ENCODE measurements at regions not wholly inside any gene's neighbourhood (a gene's known extent, or its start where the extent isn't known, plus 50 kb on each side); places are given as distances from the start of the nearest gene placed in this dataset.

- no peak overlapping the region for H3K27ac ChIP-seq (ENCODE audit: low read depth, low read length)
- H3K27me3 Mint-ChIP-seq (ENCODE audit: low read depth, unreplicated experiment), result no peaks in the 10 kb centered on the region
- no peak overlapping the region for H3K4me3 ChIP-seq (ENCODE audit: insufficient read depth, low read depth, low read length)
- no peak for DNase-seq (ENCODE audit: low read depth)
- no peak overlapping the region for H3K9ac ChIP-seq (ENCODE audit: low read length)
- H3K4me3 Mint-ChIP-seq (ENCODE audit: unreplicated experiment), result no peak overlapping the region
- no peaks in the 10 kb centered on the region for H3K27me3 ChIP-seq (ENCODE audit: insufficient read depth, low read length)
- H3K79me2 ChIP-seq (ENCODE audit: insufficient read depth, low read length), result no peaks in the 10 kb centered on the region
- FAIRE-seq, result no peak
- no peaks in the 10 kb centered on the region for H4K20me1 ChIP-seq (ENCODE audit: insufficient read depth, low read length)
- no peak for TF ChIP-seq CTCF (IDR thresholded peaks at IDR 0.05; ENCODE audit: insufficient read depth, low read depth, low read length)
- no peak for TF ChIP-seq EZH2 (IDR thresholded peaks at IDR 0.05; ENCODE audit: insufficient read depth, low read length)
- H2AFZ ChIP-seq (ENCODE audit: low read depth, low read length), result no peak overlapping the region
- no peak overlapping the region for H3K4me2 ChIP-seq (ENCODE audit: low read length)
- no peaks in the 10 kb centered on the region for H3K4me1 Mint-ChIP-seq (ENCODE audit: low read depth, unreplicated experiment)
- H3K27ac Mint-ChIP-seq (ENCODE audit: unreplicated experiment), result no peak overlapping the region
- H3K36me3 ChIP-seq (ENCODE audit: insufficient read depth, low read length), result no peaks in the 10 kb centered on the region
- H3K9me3 Mint-ChIP-seq (ENCODE audit: unreplicated experiment), result no peaks in the 10 kb centered on the region
- no peaks in the 10 kb centered on the region for H3K36me3 Mint-ChIP-seq (ENCODE audit: low read depth, unreplicated experiment)
- H3K4me1 ChIP-seq (ENCODE audit: insufficient read depth, low read length), result no peaks in the 10 kb centered on the region
- H3K9me3 ChIP-seq (ENCODE audit: insufficient read depth, low read depth, low read length), result no peaks in the 10 kb centered on the region
These were observed 504.1 kb downstream of the RPL10L start for GRCh38 chr14:46147452-46147851.

GRCh38 chr14:46147024-46147423, 504.6 kb downstream of the RPL10L start:
- Histone ChIP-seq H3K4me3 (ENCODE audit: insufficient read depth, low read depth, low read length) (no peak overlapping the region), H3K9me3 (ENCODE audit: insufficient read depth, low read depth, low read length) (no peaks in the 10 kb centered on the region), H2AFZ (ENCODE audit: low read depth, low read length) (no peak overlapping the region), H4K20me1 (ENCODE audit: insufficient read depth, low read length) (no peaks in the 10 kb centered on the region), H3K27ac (ENCODE audit: low read depth, low read length) (no peak overlapping the region), H3K4me1 (ENCODE audit: insufficient read depth, low read length) (no peaks in the 10 kb centered on the region), H3K36me3 (ENCODE audit: insufficient read depth, low read length) (no peaks in the 10 kb centered on the region), H3K79me2 (ENCODE audit: insufficient read depth, low read length) (no peaks in the 10 kb centered on the region), H3K9ac (ENCODE audit: low read length) (no peak overlapping the region), H3K27me3 (ENCODE audit: insufficient read depth, low read length) (no peaks in the 10 kb centered on the region), H3K4me2 (ENCODE audit: low read length) (no peak overlapping the region)
- TF ChIP-seq CTCF (IDR thresholded peaks at IDR 0.05; ENCODE audit: insufficient read depth, low read depth, low read length) (no peak), EZH2 (IDR thresholded peaks at IDR 0.05; ENCODE audit: insufficient read depth, low read length) (no peak)
- Mint-ChIP-seq H3K27me3 (ENCODE audit: low read depth, unreplicated experiment) (no peaks in the 10 kb centered on the region), H3K27ac (ENCODE audit: unreplicated experiment) (no peak overlapping the region), H3K9me3 (ENCODE audit: unreplicated experiment) (no peaks in the 10 kb centered on the region), H3K36me3 (ENCODE audit: low read depth, unreplicated experiment) (no peaks in the 10 kb centered on the region), H3K4me3 (ENCODE audit: unreplicated experiment) (no peak overlapping the region), H3K4me1 (ENCODE audit: low read depth, unreplicated experiment) (no peaks in the 10 kb centered on the region)
- FAIRE-seq (no peak), DNase-seq (ENCODE audit: low read depth) (no peak)

GRCh38 chr14:46140445-46140844, 511.1 kb downstream of the RPL10L start:
- H3K4me1 Mint-ChIP-seq (ENCODE audit: low read depth, unreplicated experiment), result peaks cover 17% of the 10 kb centered on the region

More at GRCh38 chr14:46140445-46140844, 511.1 kb downstream of the RPL10L start:
- Histone ChIP-seq H4K20me1 (ENCODE audit: insufficient read depth, low read length) (no peaks in the 10 kb centered on the region), H3K4me2 (ENCODE audit: low read length) (no peak overlapping the region), H3K36me3 (ENCODE audit: insufficient read depth, low read length) (no peaks in the 10 kb centered on the region), H3K4me1 (ENCODE audit: insufficient read depth, low read length) (no peaks in the 10 kb centered on the region), H3K27ac (ENCODE audit: low read depth, low read length) (no peak overlapping the region), H3K27me3 (ENCODE audit: insufficient read depth, low read length) (no peaks in the 10 kb centered on the region), H3K9ac (ENCODE audit: low read length) (no peak overlapping the region), H2AFZ (ENCODE audit: low read depth, low read length) (no peak overlapping the region), H3K79me2 (ENCODE audit: insufficient read depth, low read length) (no peaks in the 10 kb centered on the region), H3K4me3 (ENCODE audit: insufficient read depth, low read depth, low read length) (no peak overlapping the region), H3K9me3 (ENCODE audit: insufficient read depth, low read depth, low read length) (no peaks in the 10 kb centered on the region)
- Mint-ChIP-seq H3K27me3 (ENCODE audit: low read depth, unreplicated experiment) (no peaks in the 10 kb centered on the region), H3K9me3 (ENCODE audit: unreplicated experiment) (no peaks in the 10 kb centered on the region), H3K36me3 (ENCODE audit: low read depth, unreplicated experiment) (no peaks in the 10 kb centered on the region), H3K4me3 (ENCODE audit: unreplicated experiment) (no peak overlapping the region), H3K27ac (ENCODE audit: unreplicated experiment) (no peak overlapping the region)
- FAIRE-seq, result no peak
- DNase-seq (ENCODE audit: low read depth), result no peak
- TF ChIP-seq EZH2 (IDR thresholded peaks at IDR 0.05; ENCODE audit: insufficient read depth, low read length) (no peak), CTCF (IDR thresholded peaks at IDR 0.05; ENCODE audit: insufficient read depth, low read depth, low read length) (no peak)
